NCI-H510A (cell line): ENCODE measurements at regions not wholly inside any gene's neighbourhood (a gene's known extent, or its start where the extent isn't known, plus 50 kb on each side); places are given as distances from the start of the nearest gene placed in this dataset.
"Not testable (repeated sequence)": the region's sequence is repeated elsewhere in the genome, so short reads cannot be mapped to it uniquely, and the experiment has no call there.

Source experiments
- DNase-seq: peaks from one replicate; lab custom pipeline; 2025; lab: John Stamatoyannopoulos, UW

GRCh38 chr7:116377721-116378120, 121.8 kb upstream of the CAV2 start:
- DNase-seq: no peak

GRCh38 chr7:116380025-116380424, 119.5 kb upstream of the CAV2 start:
- no peak for DNase-seq

- no peak for DNase-seq
Measured at GRCh38 chr7:116382375-116382774, 117.2 kb upstream of the CAV2 start.

DNA sequence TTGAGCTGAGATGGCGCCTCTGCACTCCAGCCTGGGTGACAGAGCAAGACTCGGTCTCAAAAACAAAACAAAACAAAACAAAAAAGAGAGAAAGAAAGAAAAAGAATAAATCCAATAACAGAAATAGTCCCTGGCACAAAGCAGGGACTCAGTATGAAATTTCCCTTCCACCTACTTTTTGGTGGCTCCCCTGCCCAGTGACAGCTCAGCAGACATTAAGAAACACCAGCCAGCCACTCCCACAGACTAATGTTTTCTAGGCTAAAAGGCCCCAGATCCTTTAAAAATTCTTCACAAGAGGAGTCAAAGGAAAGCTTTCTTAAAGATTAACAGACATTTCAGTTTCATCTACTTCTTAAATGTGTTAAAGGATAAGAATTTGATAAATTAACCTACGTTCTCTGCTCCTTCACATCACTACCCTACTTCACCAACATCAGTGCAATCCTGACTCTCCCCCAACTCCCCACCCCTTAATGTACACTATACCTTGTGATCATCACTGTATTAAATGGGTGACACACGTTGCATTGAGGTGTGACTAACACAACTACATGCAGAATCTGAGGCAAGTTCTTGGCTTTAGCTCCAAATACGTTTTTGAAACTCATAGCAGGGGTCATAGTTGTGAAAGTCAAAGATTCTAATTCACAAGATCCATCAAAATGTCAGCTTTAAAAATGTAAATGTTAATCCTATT, 114.5 kb upstream of the CAV2 start:
- no peak for DNase-seq

DNA sequence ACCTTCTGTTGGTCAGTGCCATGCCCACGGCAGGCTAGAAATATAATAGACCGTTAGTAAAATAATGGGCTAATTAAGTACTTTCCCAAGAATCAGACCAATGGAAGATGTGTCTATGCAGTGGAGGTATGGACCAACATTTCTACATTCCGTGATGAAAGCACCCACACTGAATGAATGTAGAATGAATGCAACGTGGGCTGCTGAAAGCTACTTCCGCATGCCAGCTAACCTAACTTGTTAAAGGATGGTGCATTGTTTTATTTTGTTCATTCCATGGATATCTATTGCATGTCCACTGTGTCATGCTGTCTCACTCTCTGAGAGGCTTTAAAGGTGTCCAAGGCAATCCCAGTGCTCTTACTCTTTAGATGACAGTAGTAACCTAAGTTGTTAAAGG, 112.9 kb upstream of the CAV2 start:
- no peak for DNase-seq

- no peak for DNase-seq
Measured at GRCh38 chr7:116390363-116390762, 109.2 kb upstream of the CAV2 start.

GRCh38 chr7:116392806-116393205, 106.7 kb upstream of the CAV2 start:
- DNase-seq: no peak

DNA sequence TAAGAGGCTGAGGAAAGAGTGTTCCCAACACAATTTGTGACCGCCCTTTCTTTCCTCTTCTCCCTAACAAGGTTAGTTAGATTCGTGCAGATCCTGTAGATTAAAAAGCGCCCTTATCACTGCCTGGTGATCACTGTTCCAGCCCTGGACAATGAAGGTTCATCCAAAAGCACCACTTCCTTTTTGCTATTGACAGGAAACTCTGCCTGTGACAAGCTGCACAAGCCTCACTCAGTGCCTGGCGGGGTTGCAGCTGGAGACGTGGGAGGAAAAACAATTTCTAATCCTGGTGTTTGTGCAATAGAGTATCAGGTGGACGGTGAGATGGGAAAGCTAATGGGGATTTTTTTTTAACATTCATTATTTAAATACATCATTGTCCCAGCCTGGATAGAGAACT, 105.9 kb upstream of the CAV2 start:
- no peak for DNase-seq

DNA sequence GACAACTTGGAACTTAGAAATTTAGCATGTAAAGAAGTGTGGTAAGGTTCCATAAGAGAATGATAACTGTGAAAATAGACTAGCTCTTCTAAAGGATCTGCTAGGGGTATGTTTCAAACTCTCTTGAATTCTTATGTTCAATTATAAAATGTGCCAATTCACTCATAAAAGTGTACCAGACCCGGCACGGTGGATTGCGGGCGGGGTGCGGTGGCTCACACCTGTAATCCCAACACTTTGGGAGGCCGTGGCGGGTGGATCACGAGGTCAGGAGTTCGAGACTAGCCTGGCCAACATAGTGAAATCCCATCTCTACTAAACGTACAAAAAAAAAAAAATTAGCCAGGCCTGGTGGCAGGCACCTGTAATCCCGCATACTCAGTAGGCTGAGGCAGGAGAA, 105.4 kb upstream of the CAV2 start:
- no peak for DNase-seq

DNA sequence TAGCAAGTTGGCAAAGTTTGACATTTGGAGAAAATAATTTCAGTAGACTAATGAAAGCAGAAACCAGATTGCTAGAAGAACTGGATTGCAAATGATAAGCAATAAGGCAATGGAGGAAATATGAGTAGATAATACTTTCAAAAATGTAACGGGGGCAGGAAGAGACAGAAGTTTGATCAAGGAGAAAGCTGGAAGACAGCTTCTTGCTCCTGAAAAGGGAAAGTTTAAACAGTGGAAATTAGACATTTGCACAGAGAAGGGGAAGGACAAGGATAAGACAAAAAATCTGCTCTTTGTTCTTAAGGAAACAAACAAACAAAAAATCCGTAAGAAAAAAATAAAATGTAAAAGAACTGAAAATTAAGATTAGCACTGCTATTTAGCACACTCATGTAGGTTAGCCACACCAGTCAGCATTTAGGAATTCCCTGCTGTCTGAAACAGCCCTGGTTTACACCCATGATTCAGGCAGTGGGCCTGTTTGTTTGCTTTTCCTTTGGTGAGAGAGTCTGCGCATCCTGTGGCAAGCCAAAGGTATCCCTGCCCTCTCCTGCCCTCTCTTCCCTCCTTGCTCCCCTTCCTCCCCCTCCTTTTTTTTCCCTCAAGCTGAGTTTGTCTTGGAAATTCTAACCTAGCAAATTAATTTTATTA, 104.3 kb upstream of the CAV2 start:
- DNase-seq: no peak

GRCh38 chr7:116398672-116399071, 100.9 kb upstream of the CAV2 start:
- no peak for DNase-seq

GRCh38 chr7:116399819-116400218, 99.7 kb upstream of the CAV2 start:
- no peak for DNase-seq

GRCh38 chr7:116400522-116400921, 99.0 kb upstream of the CAV2 start:
- no peak for DNase-seq

DNA sequence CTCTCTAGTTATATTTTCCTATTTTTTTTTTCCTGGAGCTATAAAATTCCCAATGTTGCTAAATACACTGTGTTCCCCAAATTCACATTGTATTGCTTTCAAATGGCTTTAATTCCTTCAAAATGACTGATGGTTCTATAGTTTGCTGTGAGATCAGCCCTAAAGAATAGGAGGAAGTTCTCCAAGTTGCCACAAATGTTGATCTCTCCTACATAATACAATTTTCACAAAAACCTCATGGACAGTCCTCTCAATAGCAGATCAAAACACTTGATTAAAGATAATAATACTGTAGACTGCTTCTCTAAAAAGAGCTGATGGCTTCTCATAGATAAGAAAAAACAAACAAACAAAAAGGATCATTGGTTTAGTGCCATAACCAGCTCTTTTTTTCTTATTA, 97.8 kb upstream of the CAV2 start:
- no peak for DNase-seq

GRCh38 chr7:116403265-116403664, 96.3 kb upstream of the CAV2 start:
- no peak for DNase-seq

- no peak for DNase-seq
Measured at GRCh38 chr7:116404389-116404788, 95.1 kb upstream of the CAV2 start.

GRCh38 chr7:116405810-116406209, 93.7 kb upstream of the CAV2 start:
- no peak for DNase-seq

DNA sequence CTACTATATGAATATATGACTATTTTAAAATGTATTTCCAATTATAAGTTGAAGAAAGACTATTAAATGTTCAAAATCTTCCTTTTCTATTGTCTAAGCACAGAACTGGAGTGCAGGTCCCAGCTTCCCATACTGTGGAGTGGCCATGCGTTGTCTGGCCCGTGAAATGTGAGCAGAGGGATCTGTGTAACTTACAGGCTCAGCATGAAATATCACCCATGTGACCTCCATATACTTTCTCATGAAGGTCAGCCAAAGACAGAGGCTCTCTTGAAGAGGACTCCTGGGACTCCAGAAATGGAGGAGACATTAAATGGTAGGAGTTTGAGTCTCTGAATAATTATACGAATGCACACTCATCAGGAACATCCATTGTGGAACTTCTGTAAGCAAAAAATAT, 92.4 kb upstream of the CAV2 start:
- no peak for DNase-seq

DNA sequence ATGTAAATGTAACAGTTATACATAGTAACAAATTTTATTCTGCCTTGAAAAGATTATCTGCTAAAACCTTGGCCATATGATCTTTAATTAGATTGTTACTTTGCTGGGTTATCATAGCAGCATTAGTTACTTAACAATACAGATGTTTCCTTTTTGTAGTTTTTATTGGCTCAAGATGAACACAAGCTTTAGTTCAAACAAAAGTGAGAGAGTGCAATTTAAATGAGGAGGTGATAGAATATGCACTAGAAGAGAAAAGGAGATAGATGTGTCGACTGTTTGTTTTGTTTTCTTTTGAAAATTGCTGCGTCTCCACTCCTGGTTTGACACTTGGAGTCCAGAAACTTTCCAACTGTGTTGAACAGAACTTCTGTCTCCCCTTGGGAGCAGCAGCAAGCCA, 91.4 kb upstream of the CAV2 start:
- DNase-seq: no peak

DNA sequence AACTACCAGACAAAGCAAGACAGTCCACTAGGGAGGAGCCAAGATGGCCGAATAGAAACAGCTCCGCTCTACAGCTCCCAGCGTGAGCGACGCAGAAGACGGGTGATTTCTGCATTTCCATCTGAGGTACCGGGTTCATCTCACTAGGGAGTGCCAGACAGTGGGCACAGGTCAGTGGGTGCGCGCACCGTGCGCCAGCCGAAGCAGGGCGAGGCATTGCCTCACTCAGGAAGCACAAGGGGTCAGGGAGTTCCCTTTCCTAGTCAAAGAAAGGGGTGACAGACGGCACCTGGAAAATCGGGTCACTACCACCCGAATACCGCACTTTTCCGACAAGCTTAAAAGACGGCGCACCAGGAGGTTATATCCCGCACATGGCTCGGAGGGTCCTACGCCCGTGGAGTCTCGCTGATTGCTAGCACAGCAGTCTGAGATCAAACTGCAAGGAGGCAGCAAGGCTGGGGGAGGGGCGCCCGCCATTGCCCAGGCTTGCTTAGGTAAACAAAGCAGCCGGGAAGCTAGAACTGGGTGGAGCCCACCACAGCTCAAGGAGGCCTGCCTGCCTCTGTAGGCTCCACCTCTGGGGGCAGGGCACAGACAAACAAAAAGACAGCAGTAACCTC, 90.6 kb upstream of the CAV2 start:
- not testable (repeated sequence) for DNase-seq

GRCh38 chr7:116410694-116411093, 88.8 kb upstream of the CAV2 start:
- not testable (repeated sequence) for DNase-seq

- no peak for DNase-seq
Measured at GRCh38 chr7:116417593-116418345, 81.8 kb upstream of the CAV2 start.

DNA sequence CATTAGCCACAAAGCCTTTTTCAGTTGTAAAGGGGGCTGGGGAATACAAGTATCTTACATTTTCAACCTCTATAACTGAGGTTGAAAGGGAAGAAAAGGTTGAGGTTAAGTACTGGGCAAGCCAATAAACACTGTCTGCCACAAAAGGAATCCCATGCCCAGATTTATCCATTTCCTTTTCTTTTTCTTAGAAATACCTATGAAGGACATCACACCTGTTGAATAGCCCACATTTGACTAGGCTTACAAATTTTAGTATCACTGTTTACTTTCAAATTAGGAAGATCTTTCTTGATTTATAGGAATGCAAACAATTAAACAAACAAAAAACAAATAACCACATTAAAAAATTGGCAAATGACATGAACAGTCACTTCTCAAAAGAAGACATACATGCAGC, 81.0 kb upstream of the CAV2 start:
- no peak for DNase-seq
